LHCN-M2 (cell line): ENCODE measurements at regions not wholly inside any gene's neighbourhood (a gene's known extent, or its start where the extent isn't known, plus 50 kb on each side); places are given as distances from the start of the nearest gene placed in this dataset.

Experiments used
- DNase-seq: peaks from one replicate; pipeline ENCODE4 v3.0.0-alpha.2; 2012; ENCODE audit warnings: low read depth

- DNase-seq = no peak
Measured at GRCh38 chr16:82242201-82242600, 72.2 kb upstream of the MPHOSPH6 start.

GRCh38 chr16:82241469-82242052 lies 71.5 kb upstream of the MPHOSPH6 start:
- no peak for DNase-seq

GRCh38 chr16:82240111-82240510 lies 70.1 kb upstream of the MPHOSPH6 start:
- DNase-seq = no peak

GRCh38 chr16:82236875-82237274 lies 66.9 kb upstream of the MPHOSPH6 start:
- DNase-seq = no peak

GRCh38 chr16:82236415-82236814 lies 66.4 kb upstream of the MPHOSPH6 start:
- no peak for DNase-seq

GRCh38 chr16:82232806-82233205 lies 62.8 kb upstream of the MPHOSPH6 start:
- no peak for DNase-seq

GRCh38 chr16:82231008-82231787 lies 61.2 kb upstream of the MPHOSPH6 start:
- DNase-seq = no peak

GRCh38 chr16:82229800-82230619 lies 60.0 kb upstream of the MPHOSPH6 start:
- DNase-seq = peak; percentile 73

- no peak for DNase-seq
Measured at GRCh38 chr16:82226327-82226726, 56.3 kb upstream of the MPHOSPH6 start.

GRCh38 chr16:82224821-82225220 lies 54.8 kb upstream of the MPHOSPH6 start:
- no peak for DNase-seq

- DNase-seq = no peak
Measured at GRCh38 chr16:82220541-82220940, 50.5 kb upstream of the MPHOSPH6 start.
